HG02938 (cell line): ENCODE measurements at regions not wholly inside any gene's neighbourhood (a gene's known extent, or its start where the extent isn't known, plus 50 kb on each side); places are given as distances from the start of the nearest gene placed in this dataset.
"Not testable (repeated sequence)": the region's sequence is repeated elsewhere in the genome, so short reads cannot be mapped to it uniquely, and the experiment has no call there.

Source experiments
- ATAC-seq: cut with Tn5 transposase; IDR thresholded peaks from one replicate; pipeline ENCODE4 v1.9.1; 2021; ENCODE audit warnings: mild to moderate bottlenecking, moderate library complexity; ENCODE audit not compliant: unreplicated experiment

- ATAC-seq: no peak
Observed at GRCh38 chr3:34102288-34102687, 303.9 kb downstream of the PDCD6IP start.

GRCh38 chr3:34106379-34106778 is 307.9 kb downstream of the PDCD6IP start:
- no peak for ATAC-seq

- no peak for ATAC-seq
Observed at GRCh38 chr3:34106879-34107278, 308.4 kb downstream of the PDCD6IP start.

GRCh38 chr3:34107669-34108068 is 309.2 kb downstream of the PDCD6IP start:
- ATAC-seq: peak; percentile 36

DNA sequence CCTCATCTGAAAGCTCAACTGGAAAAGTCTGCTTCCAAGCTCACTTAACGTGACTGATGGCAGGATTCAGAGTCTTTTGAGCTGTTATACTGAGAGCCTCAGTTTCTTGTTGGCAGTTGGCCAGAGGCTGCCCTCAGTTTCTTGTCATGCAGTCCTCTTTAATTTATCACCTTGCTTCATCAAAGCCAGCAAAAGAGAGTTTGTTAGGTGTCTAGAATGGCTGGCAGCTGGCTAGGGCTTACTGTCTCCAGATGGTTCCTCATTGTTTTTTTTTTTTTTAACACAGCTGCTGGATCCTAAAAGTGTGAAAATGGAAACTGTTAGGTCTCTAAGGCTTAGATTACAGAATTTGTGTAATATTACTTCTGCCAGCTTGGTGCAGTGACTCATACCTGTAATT is 310.6 kb downstream of the PDCD6IP start:
- no peak for ATAC-seq

GRCh38 chr3:34109846-34110245 is 311.4 kb downstream of the PDCD6IP start:
- ATAC-seq: peak; percentile 58

DNA sequence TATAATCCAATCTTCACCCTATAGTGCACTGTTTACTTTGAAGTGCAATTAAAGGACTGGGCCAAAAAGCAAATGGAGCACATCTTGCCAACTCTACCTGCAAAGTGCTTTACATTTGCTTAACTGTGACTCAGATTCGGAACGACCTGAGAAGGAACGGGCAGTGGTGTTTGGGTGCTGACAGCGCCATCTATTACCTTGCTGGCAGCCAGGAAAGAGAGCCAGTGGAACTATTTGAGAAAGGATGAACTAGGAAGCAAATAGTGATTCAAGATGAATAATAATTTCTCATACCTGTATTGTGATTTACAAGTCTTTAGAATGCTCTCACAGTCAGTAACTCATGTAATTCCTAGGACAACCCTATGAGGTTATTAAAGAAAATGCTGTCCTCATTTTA is 312.9 kb downstream of the PDCD6IP start:
- no peak for ATAC-seq

- ATAC-seq: not testable (repeated sequence)
Observed at GRCh38 chr3:34112261-34112660, 313.8 kb downstream of the PDCD6IP start.

- ATAC-seq: no peak
Observed at GRCh38 chr3:34131091-34131490, 332.7 kb downstream of the PDCD6IP start.

DNA sequence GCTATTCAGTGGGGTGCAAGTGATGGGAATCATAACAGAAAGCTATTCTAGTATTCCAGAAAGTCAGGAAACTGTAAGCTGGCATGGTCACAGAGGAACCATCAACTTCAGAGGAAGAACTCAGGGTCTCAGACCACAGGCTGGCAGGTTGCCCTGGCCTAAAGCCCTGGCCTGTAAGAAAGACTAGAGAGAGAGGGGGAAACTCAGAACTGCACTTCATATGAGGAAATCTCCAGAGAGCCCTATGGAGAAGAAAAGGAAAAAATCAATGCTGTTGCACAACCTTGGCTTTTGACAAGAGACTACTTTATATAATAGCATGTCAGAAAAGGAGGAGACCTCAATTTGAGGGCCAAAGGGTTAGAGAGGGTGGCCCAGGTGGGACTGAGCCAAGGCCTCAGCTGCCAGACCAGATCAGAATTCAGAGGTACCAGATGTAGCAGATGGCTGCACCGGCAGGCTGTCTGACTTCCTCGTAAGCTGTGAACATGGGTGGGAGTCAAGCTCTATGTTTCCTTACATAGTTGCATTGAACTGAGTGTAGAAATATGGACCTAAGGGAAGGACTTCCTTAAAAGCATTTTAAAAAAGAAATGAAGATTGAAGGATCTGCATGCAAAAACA is 333.8 kb downstream of the PDCD6IP start:
- no peak for ATAC-seq

- ATAC-seq: no peak
Observed at GRCh38 chr3:34139566-34139965, 341.1 kb downstream of the PDCD6IP start.

GRCh38 chr3:34140616-34141015 is 342.2 kb downstream of the PDCD6IP start:
- no peak for ATAC-seq

DNA sequence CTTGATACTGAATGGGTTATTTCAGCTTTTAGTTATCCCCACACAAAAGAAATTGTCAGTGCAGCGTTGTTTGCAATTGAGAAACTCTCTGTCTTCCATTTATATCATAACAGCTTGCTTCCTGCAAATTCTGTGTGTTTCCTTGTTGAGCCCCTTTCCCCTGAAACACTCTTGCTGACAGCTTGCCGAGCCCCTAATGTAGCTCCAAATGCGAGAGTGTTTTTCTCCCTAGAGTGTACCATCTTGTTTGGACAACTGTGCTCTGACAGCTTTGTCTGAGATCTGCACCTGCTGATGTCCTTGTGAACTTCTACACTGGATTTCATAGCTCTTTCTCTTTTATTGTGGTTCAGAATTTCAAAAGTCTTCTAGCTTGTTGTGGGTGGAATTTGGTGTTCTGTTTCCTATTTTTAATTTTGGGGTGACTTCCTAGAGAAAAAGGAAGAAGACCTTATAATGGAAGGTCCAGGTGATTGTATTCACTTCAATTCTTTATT is 343.5 kb downstream of the PDCD6IP start:
- ATAC-seq: no peak

DNA sequence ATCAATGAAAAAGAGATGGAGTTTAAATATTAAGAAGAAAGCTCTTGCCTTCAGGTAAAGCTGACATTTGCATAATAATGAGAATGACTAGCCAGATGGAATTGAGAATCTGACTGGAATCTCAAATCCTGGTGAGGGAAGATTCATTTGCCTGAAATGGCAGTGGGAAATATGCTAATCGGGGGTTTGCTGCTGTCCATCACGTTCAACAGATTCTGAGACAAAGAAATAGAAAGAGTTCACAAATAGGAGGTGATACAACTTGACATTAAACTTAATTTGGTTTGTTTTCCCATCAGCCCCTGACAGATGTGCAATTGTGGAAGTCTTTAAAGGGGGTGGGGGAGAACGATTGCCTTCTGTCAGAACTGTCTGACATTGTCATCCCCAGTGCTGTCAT is 347.4 kb downstream of the PDCD6IP start:
- ATAC-seq: no peak

GRCh38 chr3:34146596-34146995 is 348.2 kb downstream of the PDCD6IP start:
- ATAC-seq: no peak

- no peak for ATAC-seq
Observed at GRCh38 chr3:34150992-34151391, 352.6 kb downstream of the PDCD6IP start.

DNA sequence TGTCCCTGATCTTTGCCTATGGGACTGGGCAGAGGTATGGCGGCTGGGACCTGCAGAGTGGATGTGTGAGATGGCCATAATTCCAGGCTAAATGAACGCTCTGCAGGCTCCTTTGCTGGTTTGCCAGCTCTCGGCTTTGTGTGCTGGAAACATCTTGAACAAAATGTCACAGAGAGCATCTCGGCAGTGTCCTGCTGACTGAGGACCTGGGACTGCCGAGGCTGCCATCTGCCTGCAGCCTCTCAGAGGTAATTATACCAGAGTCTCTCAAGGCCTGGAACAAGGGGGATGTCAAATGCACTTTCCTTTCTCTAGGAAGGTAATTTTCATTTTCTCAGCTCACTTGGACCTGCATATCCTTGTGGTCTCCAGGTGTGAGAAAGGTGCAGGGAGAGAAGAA is 354.2 kb downstream of the PDCD6IP start:
- no peak for ATAC-seq

DNA sequence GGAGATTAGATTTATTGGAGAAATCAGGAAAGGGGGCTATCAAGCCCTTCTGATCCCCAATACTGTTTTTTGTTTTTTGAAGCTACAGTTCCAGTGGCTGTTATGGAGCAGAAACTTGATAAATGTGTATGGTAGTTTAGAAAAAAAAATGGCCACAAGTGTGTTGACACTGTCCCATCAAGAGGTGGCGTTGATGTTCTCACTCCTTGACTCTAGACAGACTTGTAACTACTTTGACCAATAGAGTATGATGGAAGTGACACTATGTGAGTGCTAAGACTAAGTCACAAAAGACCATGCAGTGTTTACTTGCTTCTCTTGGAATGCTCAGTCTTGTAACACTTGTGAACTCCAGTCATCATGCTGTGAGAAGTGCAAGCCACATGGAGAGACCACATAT is 356.7 kb downstream of the PDCD6IP start:
- ATAC-seq: no peak

GRCh38 chr3:34155666-34156065 is 357.2 kb downstream of the PDCD6IP start:
- ATAC-seq: peak; percentile 84

GRCh38 chr3:34157491-34157890 is 359.1 kb downstream of the PDCD6IP start:
- ATAC-seq: no peak

- ATAC-seq: no peak
Observed at GRCh38 chr3:34159613-34160420, 361.4 kb downstream of the PDCD6IP start.

- not testable (repeated sequence) for ATAC-seq
Observed at GRCh38 chr3:34169636-34170035, 371.2 kb downstream of the PDCD6IP start.
